SK-N-SH (cell line): ENCODE measurements at regions not wholly inside any gene's neighbourhood (a gene's known extent, or its start where the extent isn't known, plus 50 kb on each side); places are given as distances from the start of the nearest gene placed in this dataset.

Experiments used
- CTCF ChIA-PET: fragments of 300-600, 350-600 bp; formaldehyde crosslinking; extraction: SDS; loops from one replicate; lab custom pipeline; 2021; lab: Yijun Ruan, JAX
- POLR2A ChIA-PET: fragments of 350-600 bp; sonication (Branson Sonifier 250); formaldehyde crosslinking; extraction: SDS; loops from one replicate; lab custom pipeline; 2020; ENCODE audit warnings: antibody characterized with exemption, inconsistent platforms; lab: Yijun Ruan, JAX
- DNase-seq: peaks from one replicate; pipeline ENCODE4 v3.0.0; 2012
- H2AFZ ChIP-seq: fragments of 200-600 bp; sonication (generic); 2 replicates; pipeline ENCODE4 v1.8.1; 2016; ENCODE audit warnings: antibody characterized with exemption, mild to moderate bottlenecking, low read depth
- H3F3A ChIP-seq: fragments of 200-600 bp; sonication (generic); replicated peaks from 2 replicates; pipeline ENCODE3; 2016; ENCODE audit warnings: antibody characterized with exemption, mild to moderate bottlenecking; ENCODE audit not compliant: insufficient read depth
- H3K27ac ChIP-seq, 2 experiments: fragments of 200-500 bp in 1 of 2; fragments of 200-600 bp in 1 of 2; sonication (Bioruptor generic) in 1 of 2; sonication (generic), shearing (Covaris generic) in 1 of 2; 2 replicates each; pipeline versions ENCODE4 v1.5.1 to v1.6.1; 2014 to 2016; ENCODE audit warnings: low read depth in 2 of 2, inconsistent platforms in 1 of 2, low read length in 1 of 2, mild to moderate bottlenecking in 1 of 2, mixed read lengths in 1 of 2
- H3K27me3 ChIP-seq: fragments of 200-600 bp; sonication (generic), shearing (Covaris generic); 2 replicates; pipeline ENCODE4 v1.6.1; 2016; ENCODE audit warnings: mixed run types; ENCODE audit not compliant: insufficient read depth
- H3K36me3 ChIP-seq, 2 experiments: fragments of 200-500 bp in 1 of 2; fragments of 200-600 bp in 1 of 2; sonication (Bioruptor generic) in 1 of 2; sonication (generic) in 1 of 2; replicated peaks in 1 of 2; 2 replicates each; pipeline versions ENCODE3 to v1.5.1; 2014 to 2016; ENCODE audit warnings: low read length in 1 of 2, mild to moderate bottlenecking in 1 of 2; ENCODE audit not compliant: insufficient read depth in 2 of 2, control insufficient read depth in 1 of 2
- H3K4me1 ChIP-seq, 2 experiments: fragments of 200-500 bp in 1 of 2; fragments of 200-600 bp in 1 of 2; sonication (Bioruptor generic) in 1 of 2; sonication (generic), shearing (Covaris generic) in 1 of 2; 2 replicates each; pipeline versions ENCODE4 v1.5.1 to v1.6.1; 2014 to 2016; ENCODE audit warnings: low read depth in 1 of 2, low read length in 1 of 2, mixed run types in 1 of 2; ENCODE audit not compliant: insufficient read depth in 2 of 2, control insufficient read depth in 1 of 2
- H3K4me2 ChIP-seq: fragments of 200-600 bp; sonication (generic), shearing (Covaris generic); 2 replicates; pipeline ENCODE4 v1.6.1; 2017; ENCODE audit warnings: mixed run types
- H3K4me3 ChIP-seq, 2 experiments: fragments of 200-500 bp in 1 of 2; fragments of 200-600 bp in 1 of 2; sonication (Bioruptor generic) in 1 of 2; sonication (generic), shearing (Covaris generic) in 1 of 2; 2 replicates each; pipeline versions ENCODE4 v1.5.1 to v1.8.1; 2014 to 2016; ENCODE audit warnings: low read depth in 2 of 2, inconsistent platforms in 1 of 2, low read length in 1 of 2, mild to moderate bottlenecking in 1 of 2, mixed read lengths in 1 of 2, moderate library complexity in 1 of 2
- H3K79me2 ChIP-seq: fragments of 200-600 bp; sonication (generic); 2 replicates; pipeline ENCODE4 v1.8.1; 2017; ENCODE audit warnings: mild to moderate bottlenecking; ENCODE audit not compliant: insufficient read depth
- H3K9ac ChIP-seq: fragments of 200-600 bp; sonication (generic); 2 replicates; pipeline ENCODE4 v1.6.1; 2017; ENCODE audit warnings: mixed run types
- H3K9me2 ChIP-seq: fragments of 200-600 bp; sonication (generic); 2 replicates; pipeline ENCODE4 v1.6.1; 2017; ENCODE audit warnings: mixed run types
- H3K9me3 ChIP-seq: fragments of 200-600 bp; sonication (generic); 2 replicates; pipeline ENCODE4 v1.6.1; 2017; ENCODE audit warnings: mixed run types, mild to moderate bottlenecking, moderate library complexity
- H4K20me1 ChIP-seq: fragments of 200-600 bp; sonication (generic); 2 replicates; pipeline ENCODE4 v1.6.1; 2017; ENCODE audit warnings: mild to moderate bottlenecking, mixed run types; ENCODE audit not compliant: insufficient read depth
- ELF1 ChIP-seq: IDR thresholded peaks from 2 replicates; pipeline ENCODE4 v1.4.0; 2012
- EP300 ChIP-seq, 2 experiments: IDR thresholded peaks; 2 replicates each; pipeline versions ENCODE4 v1.4.0 to v1.6.1; 2012; ENCODE audit warnings: borderline replicate concordance in 1 of 2, low read depth in 1 of 2, low read length in 1 of 2
- EZH2phosphoT487 ChIP-seq: fragments of 200-600 bp; sonication (generic); IDR thresholded peaks from 2 replicates; pipeline ENCODE4 v1.6.1; 2017; ENCODE audit warnings: low read depth, mixed run types, mild to moderate bottlenecking, antibody characterized with exemption, moderate library complexity, borderline replicate concordance
- FOSL2 ChIP-seq: IDR thresholded peaks from 2 replicates; pipeline ENCODE4 v1.4.0; 2012; ENCODE audit warnings: low read depth, mild to moderate bottlenecking, moderate library complexity, borderline replicate concordance
- FOXJ3 ChIP-seq: sonication (generic); formaldehyde crosslinking; IDR thresholded peaks from 2 replicates; pipeline ENCODE4 v1.5.1; 2020; ENCODE audit warnings: mild to moderate bottlenecking, missing genetic modification reagents
- FOXM1 ChIP-seq: IDR thresholded peaks from 2 replicates; pipeline ENCODE4 v1.4.0; 2012; ENCODE audit warnings: low read depth, mild to moderate bottlenecking
- GABPA ChIP-seq: IDR thresholded peaks from 2 replicates; pipeline ENCODE4 v1.4.0; 2012; ENCODE audit warnings: low read depth, mild to moderate bottlenecking
- GATA2 ChIP-seq: sonication (generic); formaldehyde crosslinking; IDR thresholded peaks from 2 replicates; pipeline ENCODE4 v1.5.0; 2020; ENCODE audit warnings: mild to moderate bottlenecking, missing genetic modification reagents
- JUND ChIP-seq: IDR thresholded peaks from 2 replicates; pipeline ENCODE4 v1.4.0; 2012
- NRF1 ChIP-seq: IDR thresholded peaks from 2 replicates; pipeline ENCODE4 v1.6.1; 2012; ENCODE audit warnings: low read depth, mild to moderate bottlenecking, low read length
- RAD21 ChIP-seq: IDR thresholded peaks from 2 replicates; pipeline ENCODE4 v1.6.1; 2012; ENCODE audit warnings: mild to moderate bottlenecking, low read length
- TCF12 ChIP-seq: IDR thresholded peaks from 2 replicates; pipeline ENCODE4 v1.4.0; 2012
- USF1 ChIP-seq: IDR thresholded peaks from 2 replicates; pipeline ENCODE4 v1.4.0; 2012; ENCODE audit warnings: low read depth, borderline replicate concordance
- YY1 ChIP-seq: IDR thresholded peaks from 2 replicates; pipeline ENCODE4 v1.4.0; 2012; ENCODE audit warnings: low read depth, mild to moderate bottlenecking
- WGBS: methylation state at CpG from one replicate; pipeline ENCODE4 v1.1.6; 2017; ENCODE audit warnings: low lambda C conversion rate; 5-methylcytosine and 5-hydroxymethylcytosine counted together
- TF ChIP-seq, protein P1 (sequence below): fragments of 150-350 bp; IDR thresholded peaks from 2 replicates; pipeline ENCODE4 v1.6.1; 2016; ENCODE audit warnings: mild to moderate bottlenecking, low read depth, low read length
- TF ChIP-seq, protein P2 (sequence below): IDR thresholded peaks from 2 replicates; pipeline ENCODE4; 2012
- TF ChIP-seq, protein P3 (sequence below): IDR thresholded peaks from 2 replicates; pipeline ENCODE4 v1.4.0; 2012; ENCODE audit warnings: low read depth, borderline replicate concordance

DNA sequence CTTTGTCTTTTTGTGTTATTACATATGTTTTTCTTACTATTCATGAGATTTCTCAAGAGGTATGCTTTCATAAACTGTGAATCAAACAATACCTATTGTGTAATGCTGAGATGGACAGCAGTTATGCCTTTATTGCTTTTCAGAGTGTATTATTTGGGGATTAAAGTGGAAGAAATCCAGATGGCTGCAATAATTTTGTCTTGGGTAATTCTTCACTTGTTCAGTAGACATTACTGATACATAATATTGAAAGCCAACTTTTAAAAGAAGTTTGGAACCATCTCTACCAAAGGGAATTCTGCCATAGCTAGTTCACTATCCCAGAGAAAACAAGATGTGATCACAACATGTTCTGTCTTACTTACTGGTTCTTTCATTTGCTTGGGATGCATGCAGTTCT lies 253.4 kb upstream of the ZSWIM2 start:
- TF ChIP-seq, protein P1, sequence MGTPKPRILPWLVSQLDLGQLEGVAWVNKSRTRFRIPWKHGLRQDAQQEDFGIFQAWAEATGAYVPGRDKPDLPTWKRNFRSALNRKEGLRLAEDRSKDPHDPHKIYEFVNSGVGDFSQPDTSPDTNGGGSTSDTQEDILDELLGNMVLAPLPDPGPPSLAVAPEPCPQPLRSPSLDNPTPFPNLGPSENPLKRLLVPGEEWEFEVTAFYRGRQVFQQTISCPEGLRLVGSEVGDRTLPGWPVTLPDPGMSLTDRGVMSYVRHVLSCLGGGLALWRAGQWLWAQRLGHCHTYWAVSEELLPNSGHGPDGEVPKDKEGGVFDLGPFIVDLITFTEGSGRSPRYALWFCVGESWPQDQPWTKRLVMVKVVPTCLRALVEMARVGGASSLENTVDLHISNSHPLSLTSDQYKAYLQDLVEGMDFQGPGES: no peak
- no peak for TF ChIP-seq GABPA
- TF ChIP-seq, protein P2, sequence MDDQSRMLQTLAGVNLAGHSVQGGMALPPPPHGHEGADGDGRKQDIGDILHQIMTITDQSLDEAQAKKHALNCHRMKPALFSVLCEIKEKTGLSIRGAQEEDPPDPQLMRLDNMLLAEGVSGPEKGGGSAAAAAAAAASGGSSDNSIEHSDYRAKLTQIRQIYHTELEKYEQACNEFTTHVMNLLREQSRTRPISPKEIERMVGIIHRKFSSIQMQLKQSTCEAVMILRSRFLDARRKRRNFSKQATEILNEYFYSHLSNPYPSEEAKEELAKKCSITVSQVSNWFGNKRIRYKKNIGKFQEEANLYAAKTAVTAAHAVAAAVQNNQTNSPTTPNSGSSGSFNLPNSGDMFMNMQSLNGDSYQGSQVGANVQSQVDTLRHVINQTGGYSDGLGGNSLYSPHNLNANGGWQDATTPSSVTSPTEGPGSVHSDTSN: no peak
- TF ChIP-seq EP300 (IDR thresholded peaks at IDR 0.05; ENCODE audit: borderline replicate concordance in 1 of 2, low read depth in 1 of 2, low read length in 1 of 2): no peak
- no peak for TF ChIP-seq FOXJ3 (CRISPR knock-in tag)
- TF ChIP-seq TCF12: no peak
- TF ChIP-seq, protein P3, sequence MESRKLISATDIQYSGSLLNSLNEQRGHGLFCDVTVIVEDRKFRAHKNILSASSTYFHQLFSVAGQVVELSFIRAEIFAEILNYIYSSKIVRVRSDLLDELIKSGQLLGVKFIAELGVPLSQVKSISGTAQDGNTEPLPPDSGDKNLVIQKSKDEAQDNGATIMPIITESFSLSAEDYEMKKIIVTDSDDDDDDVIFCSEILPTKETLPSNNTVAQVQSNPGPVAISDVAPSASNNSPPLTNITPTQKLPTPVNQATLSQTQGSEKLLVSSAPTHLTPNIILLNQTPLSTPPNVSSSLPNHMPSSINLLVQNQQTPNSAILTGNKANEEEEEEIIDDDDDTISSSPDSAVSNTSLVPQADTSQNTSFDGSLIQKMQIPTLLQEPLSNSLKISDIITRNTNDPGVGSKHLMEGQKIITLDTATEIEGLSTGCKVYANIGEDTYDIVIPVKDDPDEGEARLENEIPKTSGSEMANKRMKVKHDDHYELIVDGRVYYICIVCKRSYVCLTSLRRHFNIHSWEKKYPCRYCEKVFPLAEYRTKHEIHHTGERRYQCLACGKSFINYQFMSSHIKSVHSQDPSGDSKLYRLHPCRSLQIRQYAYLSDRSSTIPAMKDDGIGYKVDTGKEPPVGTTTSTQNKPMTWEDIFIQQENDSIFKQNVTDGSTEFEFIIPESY: no peak
- TF ChIP-seq GATA2 (CRISPR knock-in tag): no peak
- TF ChIP-seq FOSL2: no peak
- no peak for TF ChIP-seq FOXM1
- TF ChIP-seq JUND: no peak
- TF ChIP-seq NRF1: no peak
- TF ChIP-seq ELF1: no peak
- no peak for TF ChIP-seq RAD21
- no peak for TF ChIP-seq YY1

DNA sequence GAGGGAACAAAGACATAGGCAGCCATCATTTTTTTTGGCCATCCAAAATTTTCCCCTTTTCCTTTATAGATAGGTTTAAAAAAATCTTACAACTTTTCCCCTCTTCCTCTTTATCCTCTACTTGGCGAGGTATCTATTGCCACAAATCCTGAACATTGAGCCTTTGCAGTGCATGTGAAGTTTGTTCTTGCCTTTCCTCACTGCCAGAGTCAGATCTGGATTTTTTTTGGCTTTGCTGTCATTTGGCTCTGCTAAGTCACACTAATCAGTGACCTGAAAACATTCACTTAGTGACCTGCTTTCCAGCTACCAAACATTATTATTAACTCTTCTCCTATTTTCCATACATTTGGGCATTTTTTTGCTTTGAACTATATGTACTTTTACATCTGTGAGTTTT lies 249.2 kb upstream of the ZSWIM2 start:
- POLR2A ChIA-PET: no interaction called here
- Histone ChIP-seq H3K4me2 (no peak overlapping the region), H3K4me3 (no peak overlapping the region), H3K79me2 (no peaks in the 10 kb centered on the region), H3K27me3 (no peaks in the 10 kb centered on the region), H3K9me3 (no peaks in the 10 kb centered on the region), H3K9ac (no peak overlapping the region), H3K4me1 (peaks cover 0 to 4% of the 10 kb centered on the region in 2 experiments; a peak in 1 of 4 replicates), H4K20me1 (no peaks in the 10 kb centered on the region), H3K36me3 (no peaks in the 10 kb centered on the region), H3K27ac (no peak overlapping the region), H3F3A (no peaks in the 10 kb centered on the region), H3K9me2 (no peaks in the 10 kb centered on the region), H2AFZ (no peak overlapping the region)
- CTCF ChIA-PET: no interaction called here
- TF ChIP-seq EZH2phosphoT487 (no peak), USF1 (no peak)
- TF ChIP-seq, protein P2: no peak
- WGBS: 23% methylated on average over 1 of the region's 1 CpG
- DNase-seq: no peak

More for the DNA sequence above, 253.4 kb upstream of the ZSWIM2 start:
- Histone ChIP-seq H3K9me3 (no peaks in the 10 kb centered on the region), H3K79me2 (no peaks in the 10 kb centered on the region), H3F3A (no peaks in the 10 kb centered on the region), H3K9me2 (no peaks in the 10 kb centered on the region), H3K4me2 (no peak overlapping the region), H3K36me3 (no peaks in the 10 kb centered on the region), H3K9ac (no peak overlapping the region), H3K4me3 (no peak overlapping the region), H3K27me3 (no peaks in the 10 kb centered on the region), H2AFZ (no peak overlapping the region), H3K4me1 (no peaks in the 10 kb centered on the region), H3K27ac (no peak overlapping the region), H4K20me1 (no peaks in the 10 kb centered on the region)
- POLR2A ChIA-PET: no interaction called here
- DNase-seq: no peak
- CTCF ChIA-PET: no interaction called here
